MM.1S (cell line): ENCODE measurements at regions not wholly inside any gene's neighbourhood (a gene's known extent, or its start where the extent isn't known, plus 50 kb on each side); places are given as distances from the start of the nearest gene placed in this dataset.

Experiments used
- DNase-seq: peaks from one replicate; pipeline ENCODE4 v3.0.0-alpha.2; 2015
- H2AFZ ChIP-seq: fragments of 300-600 bp; sonication (generic); 2 replicates; pipeline ENCODE4 v1.6.0; 2016; ENCODE audit warnings: antibody characterized with exemption, low read length
- H3F3A ChIP-seq: fragments of 300-600 bp; sonication (generic); 2 replicates; pipeline ENCODE4 v1.6.1; 2016; ENCODE audit warnings: mild to moderate bottlenecking, antibody characterized with exemption, low read length, moderate library complexity, mixed read lengths; ENCODE audit not compliant: insufficient read depth
- H3K27ac ChIP-seq: fragments of 300-600 bp; sonication (generic); 2 replicates; pipeline ENCODE4 v1.5.1; 2016; ENCODE audit warnings: mild to moderate bottlenecking, low read length
- H3K27me3 ChIP-seq: fragments of 300-600 bp; sonication (generic); replicated peaks from 2 replicates; pipeline ENCODE4 v1.6.0; 2016; ENCODE audit warnings: low read length; ENCODE audit not compliant: insufficient read depth
- H3K36me3 ChIP-seq: fragments of 300-600 bp; sonication (generic); replicated peaks from 2 replicates; pipeline ENCODE4 v1.6.1; 2016; ENCODE audit warnings: mild to moderate bottlenecking, low read length, mixed read lengths; ENCODE audit not compliant: insufficient read depth
- H3K4me1 ChIP-seq: fragments of 300-600 bp; sonication (generic); 2 replicates; pipeline ENCODE4 v1.6.1; 2016; ENCODE audit warnings: low read length, mixed read lengths
- H3K4me2 ChIP-seq: fragments of 300-600 bp; sonication (generic); 2 replicates; pipeline ENCODE4 v1.6.0; 2016; ENCODE audit warnings: low read depth, low read length
- H3K4me3 ChIP-seq: fragments of 300-600 bp; sonication (generic); 2 replicates; pipeline ENCODE4 v1.5.1; 2016; ENCODE audit warnings: low read length, mixed read lengths
- H3K79me2 ChIP-seq: fragments of 300-600 bp; sonication (generic); 2 replicates; pipeline ENCODE4 v1.6.1; 2016; ENCODE audit warnings: mixed run types, low read length, mixed read lengths
- H3K9ac ChIP-seq: fragments of 300-600 bp; sonication (generic); 2 replicates; pipeline ENCODE4 v1.6.1; 2016; ENCODE audit warnings: low read length, mixed read lengths
- H3K9me2 ChIP-seq: fragments of 300-600 bp; sonication (generic); replicated peaks from 2 replicates; pipeline ENCODE4 v1.6.1; 2016; ENCODE audit warnings: mild to moderate bottlenecking, low read length, mixed read lengths; ENCODE audit not compliant: insufficient read depth
- H3K9me3 ChIP-seq: fragments of 300-600 bp; sonication (generic); replicated peaks from 2 replicates; pipeline ENCODE4 v1.6.1; 2016; ENCODE audit warnings: mild to moderate bottlenecking, low read length, mixed read lengths; ENCODE audit not compliant: insufficient read depth
- H4K20me1 ChIP-seq: fragments of 300-600 bp; sonication (generic); 2 replicates; pipeline ENCODE4 v1.6.1; 2016; ENCODE audit warnings: mild to moderate bottlenecking, low read length, moderate library complexity, mixed read lengths; ENCODE audit not compliant: insufficient read depth
- CTCF ChIP-seq: fragments of 300-600 bp; sonication (generic); IDR thresholded peaks from 2 replicates; pipeline ENCODE4 v1.5.1; 2016; ENCODE audit warnings: antibody characterized with exemption, low read length, mixed read lengths
- EZH2 ChIP-seq: fragments of 300-600 bp; sonication (generic); optimal IDR thresholded peaks from 2 replicates; pipeline ENCODE3; 2017; ENCODE audit warnings: low read depth, mild to moderate bottlenecking, antibody characterized with exemption, low read length, mixed read lengths
- EZH2phosphoT487 ChIP-seq: fragments of 300-600 bp; sonication (generic); IDR thresholded peaks from 2 replicates; pipeline ENCODE4 v1.6.1; 2018; ENCODE audit warnings: antibody characterized with exemption, low read length

- no peak for TF ChIP-seq EZH2
- TF ChIP-seq EZH2phosphoT487: no peak
- no peak for TF ChIP-seq CTCF
- Histone ChIP-seq H3K9me3 (no peaks in the 10 kb centered on the region), H3K27ac (no peak overlapping the region), H3K4me2 (no peak overlapping the region), H3K4me1 (no peaks in the 10 kb centered on the region), H4K20me1 (no peaks in the 10 kb centered on the region), H3K79me2 (no peaks in the 10 kb centered on the region), H3K27me3 (no peaks in the 10 kb centered on the region), H3F3A (no peaks in the 10 kb centered on the region), H3K9ac (no peak overlapping the region), H3K9me2 (no peaks in the 10 kb centered on the region), H3K4me3 (no peak overlapping the region), H3K36me3 (no peaks in the 10 kb centered on the region), H2AFZ (no peak overlapping the region)
- DNase-seq: no peak
These were observed 87.2 kb upstream of the IRS2 start for GRCh38 chr13:109873351-109874123.

- no peaks in the 10 kb centered on the region for H3K9me3 ChIP-seq
- H3K4me3 ChIP-seq: no peak overlapping the region
- no peaks in the 10 kb centered on the region for H3K27me3 ChIP-seq
- no peaks in the 10 kb centered on the region for H3F3A ChIP-seq
- H2AFZ ChIP-seq: no peak overlapping the region
- H3K4me2 ChIP-seq: no peak overlapping the region
- no peak overlapping the region for H3K27ac ChIP-seq
- H3K36me3 ChIP-seq: no peaks in the 10 kb centered on the region
- no peak for DNase-seq
- no peaks in the 10 kb centered on the region for H3K79me2 ChIP-seq
- no peaks in the 10 kb centered on the region for H4K20me1 ChIP-seq
- no peak overlapping the region for H3K9ac ChIP-seq
- TF ChIP-seq CTCF (no peak), EZH2phosphoT487 (no peak), EZH2 (no peak)
- H3K4me1 ChIP-seq: no peaks in the 10 kb centered on the region
- H3K9me2 ChIP-seq: no peaks in the 10 kb centered on the region
These were observed 86.5 kb upstream of the IRS2 start for GRCh38 chr13:109872864-109873263.

GRCh38 chr13:109870696-109871370 is 84.5 kb upstream of the IRS2 start:
- Histone ChIP-seq H3K4me2 (no peak overlapping the region), H3K4me3 (no peak overlapping the region), H3K27ac (no peak overlapping the region)

More at GRCh38 chr13:109870696-109871370, 84.5 kb upstream of the IRS2 start:
- Histone ChIP-seq H3K36me3 (no peaks in the 10 kb centered on the region), H3K79me2 (no peaks in the 10 kb centered on the region), H4K20me1 (no peaks in the 10 kb centered on the region), H3K4me1 (no peaks in the 10 kb centered on the region), H2AFZ (no peak overlapping the region), H3K9me2 (no peaks in the 10 kb centered on the region), H3K9me3 (no peaks in the 10 kb centered on the region), H3K27me3 (no peaks in the 10 kb centered on the region), H3F3A (no peaks in the 10 kb centered on the region), H3K9ac (no peak overlapping the region)
- no peak for TF ChIP-seq CTCF
- TF ChIP-seq EZH2phosphoT487: no peak
- no peak for DNase-seq
